ENCODE measurements at regions not wholly inside any gene's neighbourhood (a gene's known extent, or its start where the extent isn't known, plus 50 kb on each side); places are given as distances from the start of the nearest gene placed in this dataset.
"Not testable (repeated sequence)": the region's sequence is repeated elsewhere in the genome, so short reads cannot be mapped to it uniquely, and the experiment has no call there.

DNA sequence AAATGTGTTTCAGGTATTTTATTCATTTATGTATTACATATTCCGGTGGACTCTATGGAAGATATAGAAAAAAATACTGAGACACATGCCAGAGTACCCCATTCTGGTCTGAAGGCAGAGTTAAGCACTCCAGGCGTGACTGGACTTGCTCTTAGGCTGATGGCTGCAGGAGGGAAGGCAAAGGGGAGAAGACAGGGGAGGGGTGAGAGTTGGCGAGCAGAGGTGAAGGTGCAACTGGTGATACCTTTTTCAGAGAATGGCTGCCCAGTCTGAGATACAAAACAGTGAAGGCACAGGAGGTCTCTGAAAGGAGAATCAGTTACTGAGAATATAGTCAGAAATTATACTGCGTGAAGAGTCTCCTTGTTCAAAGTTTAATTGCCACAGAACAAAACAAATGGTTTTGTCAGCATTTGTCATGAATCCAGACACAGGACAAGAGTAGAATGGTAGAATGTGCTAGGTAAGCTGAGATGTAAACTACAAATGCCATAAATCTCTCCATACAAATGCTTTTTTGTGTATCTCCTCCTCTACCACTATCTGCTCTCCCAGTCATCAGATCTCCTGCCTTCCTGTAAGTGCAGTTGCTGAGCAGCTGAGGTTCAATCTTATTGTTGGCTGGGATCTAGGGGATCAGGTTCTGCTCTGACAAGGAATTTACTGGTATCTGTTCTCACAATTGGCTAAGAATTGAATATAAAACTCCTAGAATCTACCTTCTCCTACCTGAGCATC lies 104.2 kb upstream of the DST start:
- no peak for DNase-seq

DNA sequence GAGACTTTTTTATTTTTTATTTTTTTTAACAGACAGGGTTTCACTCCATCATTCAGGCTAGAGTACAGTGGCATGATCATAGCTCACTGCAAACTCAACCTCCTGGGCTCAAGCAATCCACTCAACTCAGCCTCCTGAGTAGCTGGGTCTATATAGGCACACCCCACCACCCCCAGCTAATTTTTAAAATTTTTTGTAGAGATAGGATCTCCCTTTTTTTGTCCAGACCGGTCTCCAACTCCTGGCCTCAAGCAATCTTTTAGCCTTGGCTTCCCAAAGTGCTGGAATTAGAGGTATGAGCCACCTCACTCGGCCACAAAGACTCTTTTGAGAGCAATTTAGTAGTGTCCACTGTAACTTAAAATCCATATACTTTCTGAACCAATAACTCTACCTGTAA lies 103.3 kb upstream of the DST start:
- DNase-seq = no peak

DNA sequence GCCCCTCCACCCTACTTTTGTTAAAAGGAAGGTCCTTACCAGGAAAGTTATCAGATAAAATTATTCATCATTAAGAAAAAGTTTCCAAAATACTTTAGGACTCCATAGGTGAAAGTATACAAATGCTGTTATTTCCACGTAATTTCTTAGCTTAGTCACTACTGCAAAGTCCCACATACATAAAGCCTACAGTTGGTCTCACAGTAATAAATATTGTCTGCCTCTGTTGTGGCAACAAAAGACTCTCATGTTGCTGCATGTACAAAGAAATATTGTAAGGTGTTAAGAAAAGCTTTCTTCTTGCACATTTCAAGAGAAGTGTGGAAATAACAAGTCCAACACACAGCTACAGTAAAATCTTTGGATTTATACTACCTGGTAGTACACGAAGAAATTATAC lies 102.4 kb upstream of the DST start:
- DNase-seq = no peak

DNA sequence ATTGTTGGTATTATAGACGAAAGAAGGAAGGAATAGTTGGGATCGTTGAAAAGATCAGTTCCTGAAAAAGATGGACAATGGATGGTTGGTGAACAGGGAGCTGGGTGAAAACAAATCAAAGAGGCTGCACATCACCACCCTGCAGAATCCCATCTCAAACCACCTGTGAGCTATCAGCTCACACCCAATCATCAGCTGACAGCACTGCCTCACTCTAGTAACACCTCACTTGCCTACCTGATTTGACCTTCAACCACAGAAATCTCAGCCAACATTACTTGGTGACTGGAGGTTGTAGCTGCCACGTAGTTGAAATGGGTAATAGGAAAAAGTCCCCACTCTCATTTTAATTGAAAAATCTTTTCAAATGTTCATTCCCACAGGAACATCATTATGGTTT lies 101.8 kb upstream of the DST start:
- DNase-seq = no peak

DNA sequence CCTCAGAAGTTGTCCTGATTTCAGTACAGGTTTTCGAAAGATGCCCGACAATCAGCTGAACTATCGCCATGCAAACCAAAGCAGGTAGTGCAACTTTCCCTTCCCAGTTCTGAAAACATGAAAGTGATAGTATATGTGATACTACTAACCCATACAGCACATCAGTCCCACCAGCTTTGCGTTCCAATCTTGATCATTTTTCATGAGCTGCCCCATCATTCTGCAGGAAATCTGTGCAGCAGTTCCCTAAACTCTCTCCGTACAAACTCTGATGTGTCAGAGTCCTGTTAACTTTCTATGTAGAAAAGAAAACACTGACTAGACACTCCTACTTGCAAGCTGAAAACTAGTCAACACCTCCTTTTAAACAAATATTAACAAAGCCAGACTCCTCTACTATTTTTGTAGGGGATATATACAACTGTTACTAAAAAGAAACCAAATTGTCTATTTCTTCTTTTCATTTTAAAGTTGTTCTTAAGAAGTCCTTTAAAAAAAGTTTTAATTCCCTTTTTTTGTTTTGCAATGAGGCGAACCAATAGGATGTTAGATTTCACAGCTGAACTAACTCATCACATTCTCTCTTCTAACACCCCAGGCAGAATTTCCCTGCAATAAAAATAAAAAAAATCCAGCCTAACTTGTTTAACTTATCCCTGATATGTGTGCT lies 99.6 kb upstream of the DST start:
- DNase-seq = no peak

DNA sequence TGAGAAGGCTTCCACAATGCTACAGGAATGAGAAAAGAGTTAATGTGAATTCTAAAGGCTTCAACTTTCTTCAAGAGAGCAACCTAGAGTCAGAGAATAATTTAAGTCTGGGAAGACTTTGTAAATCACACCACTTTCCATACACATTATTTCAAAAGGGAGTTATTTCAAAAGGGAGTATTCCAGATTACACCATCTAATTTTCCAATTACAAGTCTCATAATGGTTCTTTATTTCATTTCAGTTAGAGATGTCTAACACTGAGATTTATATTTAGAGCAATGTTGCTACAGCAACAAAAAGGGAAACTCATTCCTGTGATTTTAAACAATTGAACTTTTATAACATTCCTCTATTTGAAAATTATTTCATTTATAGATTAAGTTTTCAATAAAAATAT lies 98.8 kb upstream of the DST start:
- no peak for DNase-seq

DNA sequence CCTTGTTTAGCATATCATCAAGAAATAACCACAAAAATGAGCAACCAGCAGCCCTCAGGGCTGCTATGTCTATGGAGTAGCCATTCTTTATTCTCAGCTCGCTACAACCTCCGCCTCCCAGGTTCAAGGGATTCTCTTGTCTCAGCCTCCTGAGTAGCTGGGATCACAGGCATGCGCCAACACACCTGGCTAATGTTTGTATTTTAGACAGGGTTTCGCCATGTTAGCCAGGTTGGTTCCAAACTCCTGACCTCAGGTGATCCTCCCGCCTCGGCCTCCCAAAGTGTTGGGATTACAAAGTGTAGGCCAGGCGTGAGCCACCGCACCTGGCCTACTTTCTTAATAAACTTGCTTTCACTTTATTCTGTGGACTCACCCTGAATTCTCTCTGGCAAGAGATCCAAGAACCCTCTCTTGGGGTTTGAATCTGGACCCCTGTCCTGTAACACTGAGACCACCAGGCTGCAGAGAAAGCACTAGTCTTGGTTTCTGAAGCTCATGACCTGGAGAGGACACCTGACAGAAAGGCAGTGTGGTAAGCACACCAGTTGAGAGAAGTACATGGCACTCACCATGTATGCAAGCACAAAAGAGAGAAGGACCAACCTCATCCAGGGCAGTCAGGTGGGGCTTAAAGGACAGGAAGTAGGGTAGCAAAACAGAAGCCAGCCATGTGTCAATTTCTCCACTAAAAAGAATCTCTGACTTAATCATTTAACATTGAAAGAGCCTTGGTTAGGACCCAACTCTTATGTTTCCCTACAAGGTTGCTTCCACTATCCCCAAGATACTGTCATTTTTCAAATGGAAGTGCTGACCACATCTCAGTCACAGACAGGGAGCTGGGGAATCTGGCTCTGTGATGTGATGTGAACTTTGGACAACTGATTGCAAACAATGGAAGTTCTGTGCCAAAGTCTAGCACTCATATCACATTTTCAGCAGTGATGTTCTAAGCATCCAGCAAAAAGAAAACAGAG lies 97.4 kb upstream of the DST start:
- no peak for DNase-seq

DNA sequence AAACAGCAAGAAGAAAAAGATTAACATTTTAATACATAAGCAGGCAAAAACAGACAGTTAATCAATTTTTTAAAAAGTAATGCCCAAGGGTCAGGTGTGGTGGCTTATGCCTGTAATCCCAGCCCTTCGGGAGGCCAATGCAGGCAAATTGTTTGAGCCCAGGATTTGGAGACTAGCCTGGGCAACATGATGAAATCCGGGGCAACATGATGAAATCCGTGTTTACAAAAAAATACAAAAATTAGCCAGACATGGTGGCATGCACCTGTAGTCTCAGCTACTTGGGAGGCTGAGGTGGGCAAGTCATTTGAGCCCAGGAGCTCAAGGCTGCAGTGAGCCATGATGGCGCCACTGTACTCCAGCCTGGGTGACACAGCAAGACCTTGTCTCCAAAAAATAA lies 94.1 kb upstream of the DST start:
- no peak for DNase-seq

DNA sequence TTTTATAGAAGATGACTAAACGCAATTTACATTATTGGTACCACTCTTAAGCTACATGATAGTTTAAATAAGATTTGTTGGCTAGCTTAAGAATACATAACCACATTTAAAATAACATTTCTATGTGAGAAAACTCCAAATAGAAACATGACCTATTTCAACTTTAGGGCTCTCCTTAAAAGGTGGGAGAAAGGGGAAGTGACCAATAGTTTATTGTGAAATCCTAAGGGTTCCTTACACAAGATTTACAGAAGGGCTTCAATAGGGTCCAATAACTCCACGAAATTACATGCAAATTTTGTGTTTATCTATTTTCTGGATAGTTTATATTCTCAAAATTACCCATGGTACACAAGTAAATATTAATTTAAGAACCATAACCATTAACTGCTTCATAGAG lies 91.6 kb upstream of the DST start:
- DNase-seq = no peak

DNA sequence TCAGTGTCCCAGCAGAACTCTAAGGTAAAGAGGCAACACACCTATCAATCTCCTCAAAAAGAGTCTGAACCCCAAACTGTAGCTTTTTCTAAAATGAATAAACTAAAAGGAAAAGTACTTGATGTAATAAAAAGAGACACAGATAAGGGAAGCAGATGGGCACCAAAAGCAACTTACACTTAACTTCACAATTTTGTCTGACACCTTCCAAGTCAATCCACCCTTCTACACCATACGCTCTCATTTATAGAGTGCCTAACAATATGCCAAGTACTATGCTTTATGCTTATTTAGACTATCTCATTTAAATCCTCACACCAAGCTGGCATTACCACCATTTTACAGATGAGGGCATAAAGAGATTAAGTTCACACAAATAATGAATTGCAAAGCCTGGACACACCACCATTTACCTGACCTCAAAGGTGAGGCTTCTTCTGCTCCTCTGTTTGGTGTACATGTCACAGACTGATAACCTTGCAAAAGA lies 90.6 kb upstream of the DST start:
- DNase-seq = no peak

DNA sequence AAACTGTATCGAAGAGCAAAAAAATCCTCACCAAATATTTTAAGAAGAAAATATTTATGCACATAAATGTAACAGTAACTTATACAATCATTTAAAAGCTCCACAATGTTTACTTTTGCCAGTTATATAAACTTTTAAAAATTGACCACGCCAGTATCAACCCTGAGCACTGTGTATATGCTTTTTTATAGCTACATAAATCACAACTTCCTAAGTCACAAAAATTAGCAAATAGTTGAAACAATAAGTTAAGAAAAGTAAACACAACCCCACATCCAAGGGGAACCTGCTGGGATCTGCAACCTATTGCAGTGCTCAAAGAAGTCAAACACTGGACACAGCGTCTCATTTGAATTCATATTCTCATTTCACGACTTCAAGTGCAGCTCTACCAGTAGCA lies 89.8 kb upstream of the DST start:
- no peak for DNase-seq

DNA sequence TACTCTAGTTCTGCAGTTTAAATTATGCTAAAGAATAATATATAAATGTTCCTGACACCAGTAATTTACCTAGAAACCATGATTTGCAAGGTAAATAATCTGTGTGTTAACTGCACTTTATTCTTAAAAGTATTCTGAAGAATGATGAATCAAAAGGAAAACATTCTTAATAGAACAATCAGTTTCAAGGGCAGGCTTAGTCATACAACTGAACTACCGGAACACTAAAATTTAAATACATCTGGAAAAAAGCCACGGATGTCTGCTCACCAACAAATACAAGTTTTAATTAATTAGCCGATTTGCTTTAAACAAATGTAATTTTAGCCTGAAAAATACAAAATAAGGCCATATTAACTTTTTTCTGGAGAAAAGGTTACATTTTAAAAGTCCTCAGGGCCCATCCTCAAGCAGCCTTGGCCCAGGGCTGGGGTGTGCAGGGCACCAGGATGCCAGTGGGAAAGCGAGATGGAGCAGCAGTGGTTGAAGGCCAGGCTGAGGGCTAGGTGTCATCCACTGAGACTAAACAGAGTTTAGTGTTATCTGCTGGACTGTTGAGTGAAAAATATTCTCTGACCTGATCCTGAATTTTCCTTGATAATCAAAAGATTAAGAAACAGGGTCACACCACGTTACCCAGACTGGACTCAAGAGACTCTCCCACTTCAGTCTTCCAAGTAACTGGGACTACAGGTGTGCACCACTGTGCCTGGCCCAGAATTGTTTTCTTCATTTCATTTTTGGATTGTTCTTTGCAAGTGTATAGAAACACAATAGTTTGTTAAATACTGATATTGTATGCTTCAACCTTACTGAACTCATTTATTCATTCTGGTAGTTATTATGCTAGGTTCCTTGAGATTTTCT lies 88.2 kb upstream of the DST start:
- DNase-seq = no peak

DNA sequence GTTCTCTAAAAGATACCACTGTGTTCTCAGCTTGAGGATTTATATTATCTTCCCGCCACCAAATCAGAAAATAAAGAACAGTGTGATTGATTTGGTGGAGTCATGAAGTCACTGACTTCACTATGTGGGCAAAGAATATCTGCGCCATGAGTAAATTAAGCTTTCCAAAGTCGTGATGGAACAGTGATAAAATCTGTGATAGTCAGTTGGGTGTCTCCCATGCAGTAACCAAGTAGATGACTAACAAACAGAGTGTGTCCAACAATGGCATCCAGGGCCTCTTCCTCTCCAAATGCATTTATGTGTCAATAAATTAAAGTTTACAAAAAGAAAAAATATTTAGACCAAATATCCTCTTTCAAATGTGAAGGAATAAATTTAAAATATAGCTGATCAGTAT lies 87.0 kb upstream of the DST start:
- DNase-seq = no peak

DNA sequence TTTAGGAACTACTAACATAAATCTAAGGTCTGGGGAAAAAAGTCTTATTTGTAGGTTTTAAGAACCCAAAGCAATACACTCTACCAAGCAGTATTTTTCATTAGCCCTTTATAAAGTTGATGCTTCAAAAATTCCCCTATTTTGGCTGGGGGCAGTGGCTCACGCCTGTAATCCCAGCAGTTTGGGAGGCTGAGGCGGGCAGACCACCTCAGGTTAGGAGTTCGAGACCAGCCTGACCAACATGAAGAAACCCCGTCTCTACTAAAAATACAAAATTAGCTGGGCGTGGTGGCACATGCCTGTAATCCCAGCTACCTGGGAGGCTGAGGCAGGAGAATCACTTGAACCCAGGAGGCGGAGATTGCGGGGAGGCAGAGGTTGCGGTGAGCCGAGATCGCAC lies 86.5 kb upstream of the DST start:
- DNase-seq = not testable (repeated sequence)

DNA sequence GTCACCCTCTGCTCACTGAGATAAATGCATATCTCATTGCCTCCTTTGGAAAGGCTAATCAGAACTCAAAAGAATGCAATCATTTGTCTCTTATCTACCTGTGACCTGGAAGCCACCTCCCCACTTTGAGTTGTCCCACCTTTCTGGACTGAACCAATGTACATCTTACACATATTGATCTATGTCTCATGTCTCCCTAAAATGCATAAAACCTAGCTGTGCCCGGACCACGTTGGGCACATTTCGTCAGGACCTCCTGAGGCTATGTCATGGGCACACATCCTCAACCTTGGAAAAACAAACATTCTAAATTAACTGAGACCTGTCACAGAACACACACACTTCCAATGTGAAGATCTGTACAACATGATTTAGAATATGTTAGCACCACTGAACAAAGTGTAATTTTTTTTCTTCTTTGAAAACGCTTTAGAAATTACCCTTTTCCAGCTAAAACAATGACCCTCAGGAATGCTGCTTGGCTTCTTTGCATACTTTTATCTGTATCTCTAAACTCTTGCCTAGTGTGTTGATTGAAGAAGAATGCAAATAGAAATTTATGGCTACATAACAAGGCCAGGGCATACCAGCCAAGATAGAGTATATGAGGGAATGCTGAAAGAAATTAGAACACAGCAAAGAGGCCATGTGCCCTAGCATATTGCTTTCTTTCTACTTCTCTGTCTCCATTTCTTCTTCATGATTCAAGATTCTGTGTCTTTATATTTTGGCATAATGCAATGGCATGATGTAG lies 84.6 kb upstream of the DST start:
- no peak for DNase-seq

DNA sequence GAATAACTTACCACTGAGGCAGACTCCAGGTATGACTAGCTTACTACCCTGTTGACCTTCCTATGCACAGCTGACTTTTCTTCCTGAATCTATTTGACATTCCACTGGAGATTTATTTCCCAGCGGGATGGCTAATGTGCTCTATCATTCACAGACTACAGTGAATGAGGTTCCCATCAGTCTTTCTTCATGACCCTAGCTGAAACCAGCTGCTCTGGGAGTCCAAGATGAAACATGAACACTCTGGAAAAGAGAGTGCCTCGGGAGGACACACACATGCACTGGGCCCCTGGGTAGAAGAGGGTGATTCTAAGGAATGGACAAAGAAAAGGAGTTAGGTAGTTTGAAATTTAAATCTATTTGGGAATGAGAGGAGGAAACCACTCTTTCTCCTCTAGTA lies 82.6 kb upstream of the DST start:
- DNase-seq = no peak

DNA sequence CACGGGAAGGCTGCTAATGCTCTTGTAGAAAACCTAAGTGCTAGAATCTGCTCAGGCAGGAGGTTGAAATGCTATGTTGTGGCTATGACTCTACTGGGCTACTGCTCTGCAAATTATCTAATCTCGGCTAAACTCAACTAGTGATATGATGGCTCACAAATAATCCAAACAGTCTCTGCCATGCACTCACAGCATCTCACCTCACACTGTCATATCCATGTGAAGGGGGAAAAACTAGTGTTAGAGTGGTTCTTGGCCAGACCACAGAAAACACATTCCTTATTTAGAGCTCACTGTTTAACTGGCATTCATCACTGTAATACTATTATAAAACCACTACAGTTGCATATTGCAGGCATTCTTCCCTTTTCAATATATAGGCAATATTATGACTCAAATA lies 81.8 kb upstream of the DST start:
- DNase-seq = no peak

DNA sequence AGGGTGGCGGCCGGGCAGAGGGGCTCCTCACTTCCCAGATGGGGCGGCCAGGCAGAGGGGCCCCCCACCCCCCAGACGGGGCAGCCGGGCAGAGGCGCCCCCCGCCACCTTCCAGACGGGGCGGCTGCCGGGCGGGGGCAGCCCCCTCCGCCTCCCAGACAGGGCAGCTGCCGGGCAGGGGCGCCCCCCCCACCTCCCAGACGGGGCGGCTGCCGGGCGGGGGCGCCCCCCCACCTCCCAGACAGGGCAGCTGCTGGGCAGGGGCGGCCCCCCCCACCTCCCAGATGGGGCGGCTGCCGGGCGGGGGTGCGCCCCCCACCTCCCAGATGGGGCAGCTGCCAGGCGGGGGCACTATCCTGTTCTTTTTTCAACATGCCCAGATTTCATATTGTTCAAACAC lies 78.2 kb upstream of the DST start:
- DNase-seq = no peak

DNA sequence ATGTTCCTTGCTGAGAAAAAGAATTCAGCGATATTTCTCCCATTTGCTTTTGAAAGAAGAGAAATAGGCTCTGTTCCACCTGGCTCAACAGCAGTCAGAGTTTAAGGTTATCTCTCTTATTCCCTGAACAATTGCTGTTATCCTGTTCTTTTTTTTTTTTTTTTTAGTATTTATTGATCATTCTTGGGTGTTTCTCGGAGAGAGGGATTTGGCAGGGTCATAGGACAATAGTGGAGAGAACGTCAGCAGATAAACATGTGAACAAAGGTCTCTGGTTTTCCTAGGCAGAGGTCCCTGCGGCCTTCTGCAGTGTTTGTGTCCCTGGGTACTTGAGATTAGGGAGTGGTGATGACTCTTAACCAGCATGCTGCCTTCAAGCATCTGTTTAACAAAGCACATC lies 77.5 kb upstream of the DST start:
- not testable (repeated sequence) for DNase-seq

All from anterior cingulate cortex (tissue), 58 donors.